Epithelial cell of esophagus (primary cell): ENCODE measurements at regions not wholly inside any gene's neighbourhood (a gene's known extent, or its start where the extent isn't known, plus 50 kb on each side); places are given as distances from the start of the nearest gene placed in this dataset.

Experiments
- DNase-seq: peaks from one replicate; pipeline ENCODE4 v3.0.0; 2010; ENCODE audit warnings: low read depth
- H3K4me3 ChIP-seq: 2 replicates; pipeline ENCODE4 v1.5.1; 2011; ENCODE audit warnings: mild to moderate bottlenecking, low read length, control low read depth
- TF ChIP-seq, protein P1 (sequence below): IDR thresholded peaks from 2 replicates; pipeline ENCODE4 v1.5.1; 2011; ENCODE audit warnings: low read depth, mild to moderate bottlenecking, low read length, control low read depth, inconsistent platforms; ENCODE audit not compliant: insufficient read depth; ENCODE audit errors: missing control alignments

DNA sequence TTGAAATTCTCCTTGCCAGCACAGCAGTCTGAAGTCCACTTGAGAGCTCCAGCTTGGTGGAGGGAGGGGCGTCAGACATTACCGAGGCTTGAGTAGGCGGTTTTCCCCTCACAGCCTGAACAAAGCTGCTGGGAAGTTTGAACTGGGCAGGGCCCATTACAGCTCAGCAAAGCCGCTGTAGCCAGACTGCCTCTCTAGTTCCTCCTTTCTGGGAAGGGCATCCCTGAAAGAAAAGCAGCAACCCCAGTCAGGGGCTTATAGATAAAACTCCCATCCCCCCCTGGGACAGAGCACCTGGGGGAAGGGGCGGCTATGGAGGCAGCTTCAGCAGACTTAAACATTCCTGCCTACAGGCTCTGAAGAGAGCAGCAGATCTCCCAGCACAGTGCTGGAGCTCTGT is 325.3 kb downstream of the GJA1 start:
- DNase-seq = no peak
- TF ChIP-seq, protein P1, sequence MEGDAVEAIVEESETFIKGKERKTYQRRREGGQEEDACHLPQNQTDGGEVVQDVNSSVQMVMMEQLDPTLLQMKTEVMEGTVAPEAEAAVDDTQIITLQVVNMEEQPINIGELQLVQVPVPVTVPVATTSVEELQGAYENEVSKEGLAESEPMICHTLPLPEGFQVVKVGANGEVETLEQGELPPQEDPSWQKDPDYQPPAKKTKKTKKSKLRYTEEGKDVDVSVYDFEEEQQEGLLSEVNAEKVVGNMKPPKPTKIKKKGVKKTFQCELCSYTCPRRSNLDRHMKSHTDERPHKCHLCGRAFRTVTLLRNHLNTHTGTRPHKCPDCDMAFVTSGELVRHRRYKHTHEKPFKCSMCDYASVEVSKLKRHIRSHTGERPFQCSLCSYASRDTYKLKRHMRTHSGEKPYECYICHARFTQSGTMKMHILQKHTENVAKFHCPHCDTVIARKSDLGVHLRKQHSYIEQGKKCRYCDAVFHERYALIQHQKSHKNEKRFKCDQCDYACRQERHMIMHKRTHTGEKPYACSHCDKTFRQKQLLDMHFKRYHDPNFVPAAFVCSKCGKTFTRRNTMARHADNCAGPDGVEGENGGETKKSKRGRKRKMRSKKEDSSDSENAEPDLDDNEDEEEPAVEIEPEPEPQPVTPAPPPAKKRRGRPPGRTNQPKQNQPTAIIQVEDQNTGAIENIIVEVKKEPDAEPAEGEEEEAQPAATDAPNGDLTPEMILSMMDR = no peak
- no peak overlapping the region for H3K4me3 ChIP-seq

DNA sequence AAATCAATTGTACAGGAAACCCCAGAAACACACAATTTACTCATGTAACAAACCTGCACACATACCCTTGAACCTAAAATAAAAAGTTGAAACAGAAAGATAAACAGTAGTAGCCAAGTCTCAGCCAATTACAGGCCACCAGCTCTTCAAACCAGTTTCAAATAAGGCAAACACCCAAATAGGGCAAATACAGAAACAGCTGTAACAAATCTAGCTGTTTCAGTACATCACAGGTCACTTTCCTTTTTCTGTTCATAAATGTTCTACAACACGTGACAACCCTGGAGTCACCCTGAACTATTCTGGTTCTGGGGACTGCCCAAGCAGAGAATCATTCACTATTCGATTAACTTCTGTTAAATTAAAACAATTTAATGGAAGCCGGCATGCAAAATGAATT is 329.0 kb downstream of the GJA1 start:
- DNase-seq = no peak
- H3K4me3 ChIP-seq = no peak overlapping the region
- TF ChIP-seq, protein P1 = no peak

DNA sequence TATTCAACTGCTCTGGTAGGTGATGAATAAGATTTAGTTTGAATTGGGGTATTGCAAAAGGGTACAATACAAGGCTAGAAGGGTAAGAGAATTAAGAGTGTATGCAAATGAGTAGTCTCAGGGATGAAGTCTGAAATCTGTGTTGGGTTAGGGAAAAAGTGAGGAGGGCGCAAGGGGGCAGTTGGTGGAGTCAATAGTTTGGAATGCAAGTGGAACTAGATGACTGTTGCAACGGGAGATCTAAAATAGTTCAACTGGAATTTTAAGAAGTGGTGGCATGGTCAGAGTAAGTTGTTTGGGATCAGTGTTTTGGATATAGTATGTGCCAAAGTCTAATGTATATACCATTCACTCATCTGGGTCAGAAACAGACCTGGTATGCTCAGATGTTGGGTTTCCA is 329.6 kb downstream of the GJA1 start:
- TF ChIP-seq, protein P1 = no peak
- no peak overlapping the region for H3K4me3 ChIP-seq
- no peak for DNase-seq

DNA sequence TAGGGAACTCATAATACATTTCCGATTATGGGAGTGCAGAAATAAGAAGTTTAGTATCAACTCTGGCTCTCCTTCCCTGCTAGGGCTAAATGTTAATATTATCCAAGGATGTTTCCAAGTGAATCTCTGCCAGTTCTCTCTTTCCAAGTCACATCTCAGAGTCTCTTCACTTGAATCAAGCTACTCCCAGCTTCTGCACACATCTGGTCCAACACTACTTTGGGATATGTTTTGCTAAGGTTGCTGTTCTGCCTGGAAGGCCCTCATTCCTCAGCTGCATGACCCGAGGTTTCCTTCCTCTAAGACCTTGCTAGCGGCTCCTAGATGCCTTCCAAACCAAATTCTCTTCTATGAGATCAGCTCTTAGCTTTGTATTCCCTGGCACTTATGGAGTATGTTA is 331.8 kb downstream of the GJA1 start:
- no peak for DNase-seq
- TF ChIP-seq, protein P1 = no peak
- no peak overlapping the region for H3K4me3 ChIP-seq

DNA sequence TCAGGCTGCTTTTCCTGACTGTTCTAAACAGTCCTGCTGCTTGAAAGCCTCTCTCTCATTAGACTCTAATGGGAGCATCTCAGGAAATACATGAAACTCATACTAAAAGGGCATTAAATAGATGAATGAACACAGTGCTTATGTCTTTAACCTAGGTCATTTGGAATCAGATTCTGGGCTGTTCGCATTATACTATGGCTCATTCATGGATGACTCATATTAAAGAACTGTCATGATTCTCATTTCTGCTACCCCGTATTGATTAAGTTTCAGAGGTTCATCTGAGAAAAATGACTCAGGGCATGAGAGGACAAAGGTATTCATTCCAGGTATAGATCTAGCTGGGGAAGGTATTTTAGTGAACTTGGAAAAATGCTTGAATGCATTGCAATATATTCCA is 335.5 kb downstream of the GJA1 start:
- no peak overlapping the region for H3K4me3 ChIP-seq
- TF ChIP-seq, protein P1 = no peak
- DNase-seq = peak; percentile 55

DNA sequence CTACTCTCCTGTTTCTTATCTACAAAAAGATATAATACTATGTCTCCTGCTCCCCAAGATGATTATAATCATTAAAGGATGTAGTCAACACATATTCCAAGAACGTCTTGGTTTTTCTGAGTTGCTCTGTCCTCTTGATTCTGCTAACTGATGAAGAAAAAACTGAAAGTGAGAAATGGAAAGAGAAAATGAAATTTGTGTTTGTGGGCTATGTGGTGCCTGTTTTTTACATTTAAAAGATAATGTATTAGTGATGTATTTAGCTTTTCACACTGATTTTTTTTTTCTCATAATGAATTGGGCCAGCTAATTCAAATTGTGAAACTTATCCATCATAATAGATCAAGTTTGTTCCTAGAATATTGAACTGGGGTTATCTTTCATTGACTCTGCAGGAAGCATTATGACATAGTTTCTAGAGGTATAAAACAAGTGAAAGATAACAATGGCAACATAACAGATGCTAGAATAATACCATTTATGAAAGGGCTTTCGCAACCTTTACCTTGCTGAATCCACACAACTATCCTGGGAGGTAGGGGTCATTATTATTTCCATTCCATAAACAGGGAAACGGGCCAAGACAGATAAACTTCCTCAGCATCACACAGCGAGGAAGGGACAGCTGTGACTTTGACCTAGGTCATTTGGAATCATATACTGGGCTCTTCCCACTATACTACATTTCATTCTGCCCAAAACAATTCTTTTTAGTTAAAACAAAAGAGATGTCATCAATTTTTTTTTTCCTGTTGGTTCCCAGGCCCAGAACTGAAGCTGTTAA is 336.7 kb downstream of the GJA1 start:
- no peak overlapping the region for H3K4me3 ChIP-seq
- no peak for DNase-seq
- TF ChIP-seq, protein P1 = no peak

DNA sequence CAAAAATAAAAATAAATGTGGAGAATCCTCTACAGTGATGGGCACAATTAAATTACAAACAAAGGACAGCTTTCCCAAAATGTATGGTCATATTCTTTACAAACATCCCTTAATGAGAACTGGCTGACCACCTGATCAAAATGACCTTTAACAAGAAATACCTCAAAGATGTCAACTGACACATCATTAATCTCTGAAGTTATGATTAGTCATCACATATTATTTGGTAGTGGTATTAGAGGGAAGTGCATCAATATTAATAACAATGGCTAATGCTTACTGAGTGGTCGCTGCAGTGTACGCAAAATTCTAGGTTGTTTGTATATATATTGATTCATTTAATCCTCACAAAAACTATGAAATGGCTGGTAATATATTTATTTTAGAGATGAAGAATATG is 340.6 kb downstream of the GJA1 start:
- TF ChIP-seq, protein P1 = no peak
- no peak for DNase-seq
- no peak overlapping the region for H3K4me3 ChIP-seq
